Mammary epithelial cell (primary cell): ENCODE measurements at regions not wholly inside any gene's neighbourhood (a gene's known extent, or its start where the extent isn't known, plus 50 kb on each side); places are given as distances from the start of the nearest gene placed in this dataset.

Source experiments
- CTCF ChIP-seq, 2 donors: IDR thresholded peaks in 1 of 2; conservative IDR thresholded peaks in 1 of 2; 2 replicates each; pipeline ENCODE4 v1.5.1; 2011 to 2012; ENCODE audit warnings: inconsistent platforms in 2 of 2, low read length in 2 of 2, mild to moderate bottlenecking in 2 of 2, control low read depth in 1 of 2, low read depth in 1 of 2; ENCODE audit not compliant: insufficient read depth in 1 of 2; ENCODE audit errors: extremely low read depth in 1 of 2
- EZH2 ChIP-seq: IDR thresholded peaks from 2 replicates; pipeline ENCODE4 v1.6.1; 2012; ENCODE audit warnings: low read length, inconsistent platforms, borderline replicate concordance

- TF ChIP-seq CTCF (conservative IDR thresholded peaks at IDR 0.05 in 1 of 2, IDR thresholded peaks at IDR 0.05 in 1 of 2; ENCODE audit: extremely low read depth in 1 of 2, insufficient read depth in 1 of 2, low read depth in 1 of 2, low read length in 2 of 2), result no peak
- TF ChIP-seq EZH2, result no peak
Measured at GRCh38 chrX:11053351-11053750, 57.8 kb upstream of the HCCS start.
